NCI-H446 treated with DMSO at 0.1 percent for 48 hours (cell line): ENCODE measurements at regions not wholly inside any gene's neighbourhood (a gene's known extent, or its start where the extent isn't known, plus 50 kb on each side); places are given as distances from the start of the nearest gene placed in this dataset.

Experiments
- DNase-seq: peaks from one replicate; lab custom pipeline; 2025; lab: John Stamatoyannopoulos, UW

DNA sequence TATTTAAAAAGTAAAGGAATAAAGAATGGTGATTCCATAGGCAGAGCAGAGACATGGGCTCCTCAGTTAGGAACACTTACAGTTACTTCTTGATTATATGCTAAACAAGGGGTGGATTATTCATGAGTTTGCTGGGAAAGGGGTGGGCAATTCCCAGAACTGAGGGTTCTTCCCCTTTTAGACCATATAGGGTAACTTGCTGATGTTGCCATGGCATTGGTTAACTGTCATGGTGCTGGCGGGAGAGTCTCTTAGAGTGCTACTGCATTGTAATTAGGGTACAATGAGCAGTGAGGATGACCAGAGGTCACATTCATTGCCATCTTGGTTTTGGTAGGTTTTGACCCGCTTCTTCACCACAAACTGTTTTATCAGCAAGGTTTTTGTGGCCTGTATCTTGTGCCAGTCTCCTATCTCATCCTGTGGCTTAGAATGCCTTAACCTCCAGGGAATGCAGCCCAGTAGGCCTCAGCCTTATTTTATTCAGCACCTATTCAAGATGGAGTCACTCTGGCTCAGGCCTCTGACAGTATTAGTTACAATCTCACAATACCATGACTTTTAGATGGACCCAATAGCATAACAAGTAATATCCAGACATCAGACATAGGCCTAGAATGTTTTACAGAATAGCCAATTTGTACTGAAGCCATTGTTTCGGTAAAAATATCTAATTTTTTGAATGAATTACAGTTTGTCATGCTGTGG is 106.8 kb downstream of the ZBTB18 start:
- no peak for DNase-seq

DNA sequence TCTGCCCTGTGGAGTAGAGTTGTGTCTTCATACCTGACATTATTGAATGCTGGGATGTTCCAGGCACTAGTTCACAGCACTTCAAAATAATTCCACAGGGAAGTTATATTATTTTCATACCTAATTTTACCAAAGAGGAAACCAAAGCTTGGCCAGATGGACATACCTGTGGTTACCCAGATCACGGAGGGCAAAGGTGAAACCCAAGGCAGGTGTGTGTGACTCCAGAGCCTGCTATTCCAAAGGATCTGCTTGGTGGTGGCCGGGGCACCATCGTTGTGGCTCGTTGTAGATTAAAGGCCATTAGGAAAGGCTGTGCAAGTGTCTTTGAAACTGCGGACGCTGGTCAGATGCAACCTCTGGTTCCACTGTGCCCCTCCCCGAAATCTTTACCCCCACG is 108.6 kb downstream of the ZBTB18 start:
- DNase-seq, result no peak

DNA sequence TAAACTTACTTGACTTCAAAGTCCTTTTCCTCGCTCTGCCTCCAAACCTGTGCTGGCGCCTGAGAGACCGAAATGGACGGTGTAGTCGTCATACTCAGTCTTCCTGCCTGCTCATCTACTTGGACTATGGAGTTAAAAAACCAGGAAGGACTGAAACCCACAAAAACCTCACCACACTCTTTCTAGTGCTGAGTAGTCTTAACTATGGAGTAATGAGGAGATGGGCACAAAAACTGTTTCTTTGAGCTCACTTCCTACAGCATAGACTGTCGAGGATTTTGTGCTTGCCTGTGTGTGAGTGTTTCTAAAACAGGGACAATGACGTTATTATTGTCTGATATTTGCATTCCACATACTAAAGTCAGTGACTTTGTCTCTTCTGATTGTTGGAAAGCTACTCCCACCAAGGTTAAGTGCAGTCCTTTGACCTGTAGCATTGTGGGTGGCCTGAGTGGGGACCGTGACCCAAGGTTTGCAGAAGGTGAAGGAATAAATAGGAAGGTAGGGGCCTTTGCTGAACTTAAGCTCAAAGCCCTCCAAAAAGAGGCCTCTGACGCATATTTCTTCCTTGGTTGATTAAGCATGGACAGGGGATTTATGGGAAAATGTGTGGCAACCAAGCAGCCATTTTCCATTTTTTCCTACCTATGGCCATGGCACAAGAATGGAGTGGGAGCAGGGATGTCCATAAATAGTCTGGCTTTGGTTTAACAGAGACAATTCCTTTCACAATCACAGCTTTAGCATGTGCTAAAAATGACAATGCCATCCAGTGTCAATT is 109.6 kb downstream of the ZBTB18 start:
- DNase-seq, result no peak

DNA sequence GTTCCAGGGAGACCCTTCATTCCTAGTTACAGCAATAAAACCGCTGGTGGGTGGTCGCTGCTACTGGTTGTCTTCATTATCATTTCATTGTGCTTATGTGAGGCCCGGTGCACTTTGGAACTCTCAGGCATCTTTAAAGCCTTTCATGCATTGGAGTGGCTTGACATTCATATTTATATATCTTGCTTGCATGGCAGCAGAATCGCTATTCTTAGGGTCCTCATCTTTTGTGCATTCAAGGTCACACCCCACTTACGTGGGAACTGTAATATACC is 110.1 kb downstream of the ZBTB18 start:
- no peak for DNase-seq

DNA sequence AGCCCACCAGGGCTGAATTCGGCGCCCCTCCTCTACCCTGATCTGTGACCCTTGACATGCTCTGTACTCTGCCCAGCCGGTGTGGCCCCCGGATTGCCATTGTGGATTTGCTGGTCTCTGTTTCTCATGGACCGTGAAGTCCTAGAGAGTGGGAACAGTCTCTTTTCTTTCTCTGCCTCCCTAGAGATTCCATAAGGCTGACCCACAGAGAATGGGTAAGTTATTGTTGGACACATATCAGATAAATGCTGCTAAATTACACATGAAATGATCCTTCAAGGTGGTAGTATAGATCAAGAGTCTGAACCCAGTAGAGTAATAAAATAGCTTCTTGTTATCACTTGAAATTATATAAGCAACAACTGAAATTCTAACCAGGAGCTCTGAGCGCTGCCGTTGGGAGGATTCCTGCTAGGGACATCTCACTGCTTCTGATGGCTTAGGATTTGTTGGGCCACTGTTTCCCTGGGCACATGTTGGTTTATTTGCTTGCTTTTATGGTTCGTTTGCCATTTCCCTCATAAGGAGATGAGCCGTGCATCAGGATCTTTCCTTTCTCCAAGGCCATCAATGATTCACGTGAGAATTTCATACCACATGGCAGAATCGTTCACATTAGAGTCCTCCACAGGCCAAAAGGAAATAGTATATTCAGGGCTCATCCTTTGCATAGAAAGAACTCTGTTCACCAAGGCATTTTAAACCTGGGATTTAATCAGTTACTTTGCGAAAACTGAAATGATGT is 111.9 kb downstream of the ZBTB18 start:
- no peak for DNase-seq

DNA sequence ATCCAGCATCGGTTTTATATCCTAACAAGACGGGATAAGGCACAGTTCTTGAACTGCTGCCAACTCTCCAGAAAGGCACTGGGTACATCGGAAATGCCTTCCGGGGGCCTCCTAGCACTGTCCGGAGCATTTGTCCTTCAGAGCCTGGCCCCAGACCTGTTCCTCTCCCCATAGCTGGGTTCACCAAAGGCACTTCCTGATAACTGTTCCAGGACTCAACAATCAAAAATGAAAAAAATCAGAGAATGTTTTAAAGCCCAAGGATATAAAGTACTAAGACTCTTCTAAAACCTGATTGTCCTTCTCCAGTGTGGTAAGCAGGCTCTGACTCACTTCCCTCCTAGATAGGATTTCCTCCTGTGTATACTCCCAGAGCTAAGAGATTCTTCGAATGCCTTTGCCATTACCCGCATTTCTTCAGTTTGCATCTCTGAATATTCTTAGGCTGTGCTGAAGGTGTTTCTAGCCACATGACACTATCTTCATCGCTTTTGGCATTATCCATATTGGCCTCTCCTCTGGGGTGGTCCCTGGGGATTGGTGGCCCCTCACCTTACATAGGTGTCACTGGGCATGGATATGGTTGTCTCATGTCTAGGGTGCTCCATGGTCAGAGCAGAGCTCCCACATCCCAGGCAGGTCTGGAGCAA is 112.9 kb downstream of the ZBTB18 start:
- no peak for DNase-seq

DNA sequence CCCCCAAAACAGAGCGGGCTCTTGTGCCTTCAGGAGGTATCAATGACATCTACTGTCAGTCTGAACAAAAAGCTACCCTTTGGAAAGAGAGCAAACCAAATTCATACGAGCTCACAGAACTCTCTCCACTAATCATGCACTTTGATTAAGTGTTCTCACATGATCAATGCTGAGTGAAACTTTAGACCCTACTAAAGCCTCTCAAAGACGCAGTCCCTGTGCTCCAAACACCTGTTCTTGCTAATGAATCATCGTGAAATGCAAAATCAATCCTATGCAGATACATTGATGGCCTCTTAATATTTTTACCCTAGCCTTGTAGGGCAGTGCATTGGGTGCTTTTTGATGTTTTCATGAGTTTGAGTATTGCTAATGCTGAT is 113.4 kb downstream of the ZBTB18 start:
- DNase-seq, result no peak

DNA sequence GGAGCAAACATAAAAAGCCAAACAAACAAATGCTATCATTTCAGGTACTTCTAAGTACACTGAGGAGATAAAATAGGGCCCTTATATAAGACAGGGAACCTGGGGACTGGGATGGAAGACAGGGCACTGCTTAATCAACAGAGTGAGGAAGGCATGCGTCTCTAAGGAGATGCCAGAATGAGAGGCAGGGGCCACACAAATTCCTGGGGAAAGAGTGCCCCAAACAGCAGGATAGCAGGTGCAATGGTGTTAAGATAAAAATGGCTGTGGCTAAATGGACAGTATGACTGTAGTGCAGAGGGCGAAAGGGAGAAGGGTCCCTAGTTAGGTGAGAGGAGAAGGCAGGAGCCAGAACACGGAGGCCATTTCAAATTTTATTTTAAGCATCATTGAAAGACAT is 113.9 kb downstream of the ZBTB18 start:
- DNase-seq, result no peak

DNA sequence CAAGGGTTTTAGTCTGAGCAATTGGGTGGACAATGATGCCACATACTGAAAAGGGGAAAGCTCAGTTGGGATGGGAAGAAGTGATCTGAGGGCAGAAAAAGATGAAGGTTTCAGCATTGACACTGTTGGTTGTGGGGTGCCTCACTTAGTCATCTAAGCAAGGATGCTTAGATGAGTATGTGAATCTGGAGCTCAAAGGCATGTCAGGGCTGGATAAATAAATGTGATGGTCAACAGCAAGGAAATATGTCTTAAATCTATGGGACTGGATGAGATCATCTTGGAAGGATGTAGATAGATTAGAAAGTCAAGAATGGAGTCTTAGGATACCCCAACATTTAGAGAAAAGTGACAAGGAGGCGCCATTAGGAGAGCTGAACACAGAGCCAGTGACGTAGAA is 114.6 kb downstream of the ZBTB18 start:
- DNase-seq, result no peak

DNA sequence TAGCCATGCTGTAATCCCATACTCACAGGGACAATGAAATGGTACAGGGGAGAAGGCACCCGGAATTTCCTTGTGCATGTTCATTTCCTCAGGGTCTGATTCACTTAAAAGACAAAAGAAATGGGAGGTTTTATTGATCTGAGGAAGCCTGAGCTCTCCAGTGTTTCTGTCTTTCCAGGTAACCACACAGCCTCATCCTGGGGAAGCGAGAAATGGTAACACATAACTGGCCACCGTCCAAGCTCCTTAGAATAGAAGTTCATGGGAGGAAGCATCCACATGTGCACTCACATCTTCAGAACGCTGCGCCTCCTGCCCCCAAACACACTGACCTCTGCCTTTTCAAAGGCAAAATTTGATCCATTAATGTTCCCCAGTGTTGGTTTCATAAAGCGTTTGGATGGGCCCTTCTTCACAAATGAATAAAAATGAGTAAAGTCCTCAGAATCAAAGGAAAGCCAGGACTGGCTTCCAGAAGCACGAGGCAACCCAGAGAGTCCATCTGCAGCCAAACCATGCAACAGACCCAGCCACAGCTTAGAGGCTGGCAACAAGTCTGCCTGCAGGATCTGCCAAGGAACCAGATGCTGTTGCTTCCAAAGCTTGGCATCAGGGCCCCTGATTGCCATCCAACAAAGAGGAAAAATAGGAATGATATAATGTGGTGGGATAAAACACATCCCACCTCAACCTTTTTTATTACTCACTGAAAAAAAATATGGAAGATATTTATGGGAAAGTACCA is 120.3 kb downstream of the ZBTB18 start:
- DNase-seq, result peak; percentile 95

DNA sequence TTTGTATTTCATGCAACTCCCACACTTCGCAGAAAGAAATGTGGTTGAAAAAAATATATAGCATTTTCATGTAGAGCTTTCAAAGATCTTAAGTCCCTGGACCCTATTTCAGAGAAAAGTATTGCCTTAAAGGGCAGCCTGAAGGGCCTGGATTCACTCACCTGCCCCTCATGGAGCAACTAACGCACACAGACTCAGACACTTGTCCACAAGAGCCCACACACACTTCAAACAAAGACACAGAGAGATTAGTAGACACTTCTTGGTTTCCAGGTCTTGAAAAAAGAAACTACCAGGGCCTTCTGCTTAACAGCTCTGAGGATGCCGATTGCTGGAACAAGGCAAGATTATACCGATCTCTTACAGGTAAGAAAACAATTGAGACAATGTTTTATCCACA is 122.2 kb downstream of the ZBTB18 start:
- no peak for DNase-seq

DNA sequence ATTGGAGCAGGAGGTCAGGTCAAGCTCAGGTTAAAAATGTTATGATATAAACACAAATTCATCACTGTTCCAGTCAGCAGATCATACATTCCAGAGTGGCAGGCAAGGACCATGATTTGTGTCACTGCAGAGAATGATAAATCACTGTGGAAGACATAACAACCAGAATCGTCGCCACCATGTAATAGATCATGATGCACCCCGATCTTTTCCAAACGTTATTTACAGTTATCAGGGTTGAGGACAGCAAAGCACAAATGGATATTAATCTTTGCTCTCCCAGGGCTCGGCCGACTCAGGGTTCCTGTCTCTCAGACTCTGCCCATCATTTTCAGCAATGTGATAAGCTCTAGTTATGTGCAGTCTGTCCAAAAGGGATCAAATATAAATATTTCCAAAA is 122.7 kb downstream of the ZBTB18 start:
- DNase-seq, result no peak

DNA sequence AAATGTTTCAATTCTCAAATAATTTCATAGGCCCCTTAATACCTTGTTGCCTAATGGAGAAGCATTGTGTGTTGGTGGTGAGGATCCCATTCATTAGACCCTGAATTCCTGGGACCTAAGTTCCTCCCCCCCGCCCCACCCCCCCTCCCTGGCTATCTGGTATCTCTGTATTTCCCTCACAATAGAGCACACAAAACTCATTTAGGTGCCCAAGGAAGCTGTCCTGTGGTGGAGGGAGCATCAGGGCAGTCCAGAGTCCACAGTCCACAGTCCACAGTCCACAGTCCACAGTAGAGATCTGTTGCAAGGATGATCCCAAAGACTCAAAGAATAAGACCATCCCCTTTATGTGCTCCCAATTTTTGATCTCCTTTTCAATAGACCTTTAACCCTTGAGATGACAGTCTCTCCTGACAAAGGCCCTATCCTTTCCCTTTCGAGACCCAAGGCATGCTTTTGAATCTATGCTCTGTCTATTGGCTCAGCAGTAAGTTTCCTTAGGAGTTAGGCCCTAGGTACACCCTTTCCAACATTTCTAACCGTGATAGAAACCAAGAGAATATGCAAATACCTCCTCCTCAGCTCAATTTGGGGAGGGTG is 123.9 kb downstream of the ZBTB18 start:
- DNase-seq, result no peak

DNA sequence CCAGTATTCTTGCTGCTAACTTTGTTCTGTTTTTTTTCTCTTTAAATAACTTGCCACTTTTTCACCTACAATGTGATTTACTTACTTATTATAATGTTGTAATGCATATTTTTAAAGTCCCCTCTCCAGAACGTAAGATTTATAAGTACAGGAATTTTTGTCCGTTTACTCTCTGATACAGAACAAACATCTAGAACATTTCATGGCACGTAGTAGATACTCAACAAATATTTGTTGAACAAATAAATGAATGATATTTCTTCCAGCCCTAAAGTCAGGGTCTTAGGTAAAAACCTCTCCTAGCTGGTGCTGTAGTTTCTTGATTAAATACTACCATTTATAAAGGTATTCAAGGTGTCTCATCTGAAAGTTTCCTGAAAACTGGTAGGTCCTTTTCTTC is 125.1 kb downstream of the ZBTB18 start:
- no peak for DNase-seq

DNA sequence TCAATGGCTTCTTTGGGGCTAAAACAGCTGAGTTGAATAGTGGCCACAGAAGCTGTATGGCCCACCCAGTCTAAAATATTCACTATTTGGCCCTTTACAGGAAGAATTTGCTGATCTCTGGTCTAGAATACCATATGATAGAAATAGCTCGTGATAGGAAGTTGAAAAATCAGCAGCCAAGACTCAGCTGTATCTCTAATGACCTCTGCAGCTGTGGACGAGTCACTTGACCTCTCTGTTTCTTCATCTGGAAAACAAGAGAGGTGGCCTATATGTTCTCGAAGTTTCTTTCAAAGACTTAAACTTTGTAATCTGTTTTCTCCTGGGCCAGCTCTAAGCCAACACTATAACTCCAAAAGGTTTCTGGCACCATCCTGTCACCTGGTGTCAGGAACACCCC is 129.2 kb downstream of the ZBTB18 start:
- DNase-seq, result no peak

DNA sequence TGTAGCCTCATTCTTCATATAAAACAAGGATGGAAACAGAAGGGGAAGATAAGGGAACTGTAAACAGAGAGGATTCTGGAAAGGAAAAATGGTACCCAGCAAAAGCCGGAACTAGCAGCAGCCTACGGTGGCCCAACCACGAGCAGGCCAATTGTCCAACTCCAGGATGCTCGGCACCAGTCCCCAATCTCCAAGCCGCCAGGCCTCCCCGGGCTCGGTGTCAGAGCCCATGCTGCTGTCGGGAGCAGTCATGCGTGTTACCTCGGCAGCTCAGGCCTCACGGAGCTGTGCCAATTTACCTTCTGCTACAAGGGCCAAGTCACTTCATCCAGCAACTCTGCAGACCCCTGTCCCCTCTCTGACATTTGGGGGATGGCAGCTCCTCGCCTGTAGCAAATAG is 130.8 kb downstream of the ZBTB18 start:
- no peak for DNase-seq

DNA sequence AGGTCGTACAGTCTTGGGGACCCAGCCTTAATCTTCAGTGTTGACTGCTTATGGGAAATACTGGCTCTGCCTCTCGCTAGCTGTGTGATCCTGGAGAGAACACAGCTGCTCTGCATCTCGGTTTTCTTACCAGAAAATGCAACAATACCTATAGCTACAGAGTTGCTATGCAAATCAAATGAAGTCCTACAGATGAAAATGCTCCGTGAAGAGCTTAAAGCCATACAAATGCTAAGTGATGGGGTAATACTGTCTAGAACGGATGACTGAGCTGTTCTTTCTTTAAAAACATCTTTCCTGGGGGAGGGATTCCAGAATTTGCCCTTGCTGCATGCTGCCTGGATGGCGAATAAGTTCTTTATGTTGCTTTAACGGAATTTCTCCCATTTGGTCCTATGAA is 132.0 kb downstream of the ZBTB18 start:
- no peak for DNase-seq

DNA sequence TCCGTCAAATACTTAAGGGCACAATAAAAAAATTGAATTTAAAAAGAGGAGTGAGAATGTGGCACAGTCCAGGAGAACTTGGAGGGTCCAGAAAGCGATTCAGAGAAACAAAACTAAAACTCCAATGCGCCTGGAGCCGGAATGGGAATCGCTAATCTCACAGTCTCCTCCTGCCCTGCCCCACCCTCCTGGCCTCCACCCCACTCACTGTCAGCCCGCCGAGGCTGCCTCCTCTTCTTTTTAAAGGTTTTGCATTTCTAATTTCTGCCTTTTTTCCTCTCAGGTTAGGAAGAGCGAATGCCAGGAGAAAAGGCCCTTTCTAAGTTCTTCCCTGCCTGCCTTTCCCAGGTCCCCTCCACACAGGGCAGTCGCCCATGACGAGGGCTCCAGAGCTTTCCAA is 135.3 kb downstream of the ZBTB18 start:
- DNase-seq, result no peak

DNA sequence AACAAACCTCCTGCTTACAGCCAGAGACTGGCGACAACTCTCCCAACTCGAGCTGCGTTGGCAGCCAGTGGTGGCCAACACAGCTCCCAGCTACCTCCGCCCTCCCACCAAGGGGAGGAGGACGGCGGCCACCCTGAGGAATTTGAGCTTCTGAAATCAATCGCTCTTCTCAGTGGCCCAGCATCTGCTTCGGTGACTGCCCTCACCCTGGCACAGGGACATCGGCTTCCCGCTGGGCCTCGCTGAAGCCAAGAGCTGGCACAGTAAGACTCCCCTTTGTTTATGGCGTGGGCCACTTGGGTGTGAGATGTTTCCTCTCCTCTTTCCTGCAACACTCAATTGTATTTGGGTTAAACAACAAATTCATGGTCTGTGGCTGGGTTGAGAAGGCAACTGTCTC is 136.2 kb downstream of the ZBTB18 start:
- peak; percentile 55 for DNase-seq

DNA sequence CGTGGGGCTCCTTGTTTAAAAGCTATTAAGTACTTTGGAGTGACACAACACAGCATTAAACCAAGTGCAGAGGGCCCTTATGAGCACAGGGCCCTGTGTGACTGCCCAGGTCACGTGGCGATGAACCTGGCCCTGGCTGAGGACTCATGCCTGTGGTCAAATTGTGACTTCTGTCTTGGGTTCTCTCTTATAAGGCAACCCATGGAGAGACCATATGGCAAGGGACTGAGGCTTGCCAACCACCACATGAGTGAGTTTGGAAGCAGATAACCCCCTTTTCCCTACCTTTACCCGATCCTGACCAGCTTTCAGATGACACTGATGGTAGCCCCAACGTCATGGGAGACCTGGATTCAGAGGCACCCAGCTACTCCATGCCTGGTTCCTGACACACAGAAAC is 140.5 kb downstream of the ZBTB18 start:
- no peak for DNase-seq

DNA sequence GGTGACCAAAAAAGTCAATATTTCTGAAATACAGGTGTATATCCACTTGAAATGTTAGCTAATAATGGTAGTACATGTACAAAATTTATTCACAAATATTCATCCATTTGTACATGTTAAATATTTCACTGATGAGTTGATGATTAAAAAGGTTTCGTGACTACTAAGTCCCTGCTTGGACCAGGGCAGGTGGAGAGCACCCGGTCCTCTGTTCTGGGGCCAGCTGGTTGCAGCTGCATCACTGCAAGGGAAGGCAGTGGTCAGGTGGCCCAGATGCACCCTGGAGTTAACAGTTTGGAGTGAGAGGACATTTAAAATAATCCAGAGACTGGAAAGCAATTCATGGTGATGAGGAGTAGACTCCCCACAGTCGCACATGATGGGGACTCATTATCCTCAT is 141.2 kb downstream of the ZBTB18 start:
- DNase-seq, result no peak
